ENCODE measurements at regions not wholly inside any gene's neighbourhood (a gene's known extent, or its start where the extent isn't known, plus 50 kb on each side); places are given as distances from the start of the nearest gene placed in this dataset.
"Not testable (repeated sequence)": the region's sequence is repeated elsewhere in the genome, so short reads cannot be mapped to it uniquely, and the experiment has no call there.

DNA sequence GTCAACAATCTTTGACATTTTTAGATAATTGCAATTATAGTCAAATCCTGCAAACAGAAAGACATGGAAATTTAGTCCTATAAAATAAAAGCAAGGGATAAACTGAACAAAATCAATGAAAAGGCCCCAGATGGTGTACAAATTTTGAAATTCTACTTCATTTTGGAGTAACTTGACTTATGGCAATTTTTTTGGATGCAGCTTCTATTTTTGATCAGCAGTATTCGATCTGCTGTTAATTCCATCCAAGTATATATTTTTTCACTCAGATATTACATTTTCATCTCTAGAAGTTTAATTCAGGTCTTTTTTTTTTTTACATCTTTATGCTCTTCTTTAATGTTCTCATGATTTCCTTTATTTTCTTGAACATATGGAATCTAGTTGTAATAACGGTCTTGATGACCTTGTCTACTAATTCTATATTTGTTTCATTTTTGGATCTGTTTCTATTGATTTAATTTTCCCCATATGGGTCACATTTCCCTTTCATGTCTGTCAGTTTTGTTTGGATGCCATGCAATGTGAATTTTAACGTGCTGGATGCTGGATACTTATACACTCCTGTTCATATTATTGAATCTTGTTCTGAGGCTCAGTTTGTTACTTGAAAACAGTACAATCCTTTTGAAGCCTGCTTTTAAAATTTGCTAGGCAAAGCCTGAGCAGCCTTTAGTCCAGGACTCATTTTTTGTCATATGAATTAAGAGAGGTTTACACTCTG, 164.3 kb upstream of the FAM3C start:
- no peak for DNase-seq

DNA sequence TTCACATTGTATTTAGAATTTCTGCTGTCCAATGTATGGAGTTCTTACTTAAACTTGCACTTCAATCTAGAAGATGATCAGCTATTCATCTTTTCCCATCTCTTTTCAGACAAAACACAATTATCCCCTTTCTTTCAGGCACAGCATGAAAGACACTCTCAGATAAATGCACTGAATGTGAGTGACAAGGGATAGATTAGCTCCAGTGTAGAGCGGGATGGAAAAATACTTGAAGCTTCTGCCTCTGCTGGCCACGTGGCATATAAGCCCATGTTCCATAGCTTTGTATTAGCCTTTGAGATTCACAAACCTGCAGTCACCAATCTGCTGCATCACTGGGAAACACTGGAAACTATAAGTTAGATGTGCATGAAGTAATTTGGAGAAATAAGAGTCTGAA, 162.2 kb upstream of the FAM3C start:
- DNase-seq = no peak

DNA sequence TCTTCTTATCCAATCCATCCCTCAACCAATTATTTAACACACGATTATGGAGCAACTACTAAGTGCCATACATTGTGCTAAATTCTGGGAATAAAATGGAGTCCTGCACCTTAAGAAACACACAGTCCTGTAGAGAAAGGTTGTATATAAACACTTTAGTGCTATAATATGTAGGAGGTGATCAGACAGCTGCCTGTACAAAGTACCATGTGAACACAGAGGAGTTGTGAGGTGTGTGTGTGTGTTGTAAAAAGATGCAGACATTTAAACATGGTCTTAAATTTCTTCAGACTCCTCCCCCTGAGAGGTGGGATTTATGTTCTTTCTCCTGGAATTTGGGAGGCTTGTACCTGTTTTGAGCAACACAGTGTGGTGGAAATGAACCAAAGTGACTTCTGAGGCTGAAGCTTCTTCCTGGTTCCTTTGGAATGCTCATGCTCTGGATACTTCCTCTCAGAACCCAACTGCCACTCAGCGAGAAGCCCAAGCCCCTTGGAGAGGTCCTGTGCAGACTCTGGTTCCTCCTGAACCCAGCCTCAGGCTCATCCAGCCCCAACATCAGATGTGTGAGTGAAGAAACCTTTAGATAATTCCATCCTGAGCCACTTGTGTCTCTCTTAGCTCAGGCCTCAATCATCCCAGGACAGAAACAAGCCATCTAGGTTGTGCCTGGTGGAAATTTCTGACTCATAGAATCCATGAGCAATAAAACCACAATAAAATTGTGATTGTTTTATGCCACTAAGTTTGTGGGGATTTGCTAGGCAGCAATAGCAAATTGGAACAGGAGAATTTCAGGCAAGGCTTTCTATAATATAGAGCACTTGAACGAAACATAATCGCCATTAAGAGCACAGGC, 161.2 kb upstream of the FAM3C start:
- no peak for DNase-seq

DNA sequence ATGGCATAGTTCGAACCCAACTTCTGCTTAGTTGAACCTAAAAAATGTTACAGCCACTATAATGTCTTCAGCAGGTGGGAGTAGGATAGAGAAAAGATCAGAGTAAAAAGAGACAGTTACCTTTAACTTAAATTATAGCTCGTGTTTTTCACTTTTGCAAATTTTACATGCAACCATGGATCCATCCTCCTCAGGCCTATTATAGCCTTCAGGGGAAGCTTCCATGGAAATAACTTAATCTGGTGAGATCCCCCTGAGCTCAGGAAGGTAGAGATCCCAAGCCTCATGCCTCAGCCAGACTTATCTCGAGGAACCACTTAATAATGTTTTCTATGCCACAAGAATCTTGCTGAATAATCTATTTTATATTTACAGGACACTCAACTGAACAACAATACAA, 159.4 kb upstream of the FAM3C start:
- no peak for DNase-seq

DNA sequence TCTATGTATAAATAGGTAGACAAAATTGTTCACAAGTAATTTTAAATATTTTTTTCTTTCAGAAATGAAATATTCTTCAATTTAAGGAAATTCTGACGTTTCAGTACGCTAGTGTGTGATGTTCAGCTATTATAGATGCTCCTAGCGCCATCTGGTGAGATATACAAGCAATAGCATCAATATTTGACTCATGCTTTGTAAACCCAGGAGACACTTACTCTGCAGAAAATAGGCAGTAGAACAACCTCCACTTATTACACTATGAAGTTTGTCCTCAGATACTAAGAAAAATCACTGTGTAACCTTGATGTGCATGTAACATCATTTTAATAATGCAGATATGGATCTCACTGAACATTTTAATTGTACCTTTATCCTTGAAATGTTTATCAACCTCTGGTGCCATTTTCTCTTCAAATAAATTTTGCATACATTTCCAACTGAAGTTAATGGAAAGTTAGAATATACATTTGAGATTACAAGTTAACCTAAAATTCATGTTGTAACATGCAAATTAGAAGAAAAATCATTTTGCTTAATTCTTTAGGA, 151.5 kb upstream of the FAM3C start:
- peak; percentile 80 for DNase-seq

DNA sequence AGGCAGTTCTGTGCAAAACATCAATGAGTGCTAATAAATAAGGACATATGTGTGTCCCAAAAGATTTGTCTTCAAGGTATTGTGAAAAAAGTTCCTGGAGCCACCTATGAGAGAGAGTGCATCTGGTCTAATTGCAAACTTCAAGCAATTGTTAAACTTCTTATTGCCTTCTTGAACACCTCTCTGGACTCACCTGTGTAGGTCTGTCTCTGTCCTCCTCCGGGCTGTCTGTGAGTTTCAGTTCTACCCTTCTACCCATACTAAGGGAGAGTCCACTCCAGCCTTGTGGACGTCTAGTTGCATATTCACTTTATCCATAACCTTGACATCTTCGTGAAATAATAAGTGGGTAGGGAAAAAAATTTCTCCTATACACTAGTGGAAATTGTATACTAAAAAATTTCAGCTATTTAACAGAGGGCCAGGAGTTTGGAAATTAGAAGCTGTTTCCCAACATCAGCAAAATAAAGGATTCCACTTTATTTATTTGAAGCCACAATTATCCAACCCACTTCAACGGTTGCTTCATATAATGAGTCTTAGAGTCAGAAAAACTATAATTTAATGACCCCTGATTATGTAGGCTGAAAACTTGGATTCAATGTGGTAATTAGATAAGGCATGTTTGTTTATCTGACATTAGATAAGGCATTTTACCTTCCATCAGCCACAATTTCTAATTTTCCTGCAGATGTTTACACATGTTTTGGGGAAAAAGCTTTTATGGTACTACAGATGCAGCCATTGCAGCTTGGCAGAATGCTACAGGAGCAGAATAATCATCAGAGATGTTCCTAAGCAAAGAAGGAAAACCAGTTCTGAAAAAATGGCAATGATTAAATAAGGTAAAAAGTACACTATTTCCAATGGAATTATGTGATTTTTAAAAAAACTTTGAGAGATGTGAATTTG, 150.8 kb upstream of the FAM3C start:
- DNase-seq = no peak

DNA sequence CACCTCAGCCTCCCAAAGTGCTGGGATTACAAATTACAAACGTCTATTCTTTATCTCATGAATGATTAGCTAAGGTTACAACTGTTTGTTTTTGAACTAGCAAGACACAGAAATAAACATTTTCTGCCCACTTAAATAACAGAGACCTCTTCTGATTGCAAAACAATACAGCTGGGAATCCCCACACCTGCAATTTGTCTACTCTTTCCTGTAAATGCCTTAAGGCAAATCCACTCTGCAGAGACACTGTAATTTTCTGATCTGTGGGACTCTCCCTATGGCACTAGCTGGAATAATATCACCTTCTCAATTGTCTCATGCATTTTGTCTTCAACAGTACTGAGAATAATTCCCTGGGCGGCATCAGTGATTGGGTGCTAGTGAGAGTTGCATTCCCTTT, 149.3 kb upstream of the FAM3C start:
- no peak for DNase-seq

DNA sequence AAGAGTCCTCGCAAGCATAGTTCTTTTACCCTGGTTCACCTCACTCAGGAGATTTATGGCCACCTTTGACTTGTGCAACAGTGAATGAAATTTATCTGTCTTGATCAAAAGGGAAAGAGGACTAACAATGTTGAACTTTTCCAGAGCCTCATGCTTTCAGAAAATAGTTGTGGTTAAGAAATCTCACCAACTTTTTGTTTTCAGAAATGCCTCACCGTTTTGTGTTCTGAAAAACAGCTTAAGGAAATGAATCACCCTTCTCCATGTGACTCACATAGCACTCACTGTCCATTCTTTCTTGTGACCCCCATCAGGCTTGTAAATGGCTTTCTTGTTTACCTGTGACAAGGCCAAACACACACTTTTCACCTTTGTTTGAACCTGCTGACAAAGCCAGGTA, 148.6 kb upstream of the FAM3C start:
- peak; percentile 92 for DNase-seq

DNA sequence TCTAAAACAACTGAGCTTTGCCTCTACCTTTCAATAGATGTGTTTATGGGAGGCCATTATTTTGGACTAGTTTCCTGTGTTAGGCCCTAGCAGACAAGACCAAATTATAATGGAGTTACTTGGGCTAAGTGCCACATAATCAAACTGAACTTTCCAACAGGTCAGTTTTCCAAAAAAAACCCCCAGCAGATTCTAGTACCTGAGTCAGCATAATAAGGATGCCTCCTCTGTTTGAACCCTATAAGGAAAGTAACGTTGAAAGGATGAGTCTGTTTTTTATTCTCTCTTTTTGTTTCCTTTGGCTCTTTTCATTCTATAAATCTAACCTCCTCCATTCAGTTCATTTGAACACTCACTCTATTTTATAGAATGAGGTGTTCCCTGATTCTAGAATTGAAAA, 148.1 kb upstream of the FAM3C start:
- no peak for DNase-seq

DNA sequence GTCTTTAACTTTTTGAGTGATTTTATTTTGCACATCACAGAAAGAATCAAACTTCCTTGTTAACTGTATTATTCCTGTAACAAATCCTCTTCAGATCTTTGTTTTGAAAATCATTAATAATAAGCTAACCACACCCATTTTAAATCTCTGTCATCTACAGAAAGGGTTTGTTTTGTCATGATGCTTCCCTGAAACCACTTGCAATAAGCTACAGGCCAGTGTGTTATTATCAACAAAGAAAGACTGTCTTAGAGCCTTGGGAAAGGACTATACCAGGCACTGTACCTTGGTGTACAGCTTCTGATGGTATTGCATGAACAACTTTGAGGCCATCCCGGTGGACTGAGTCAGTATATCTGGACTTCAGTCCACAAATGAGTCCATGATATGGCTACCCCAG, 145.3 kb upstream of the FAM3C start:
- no peak for DNase-seq

DNA sequence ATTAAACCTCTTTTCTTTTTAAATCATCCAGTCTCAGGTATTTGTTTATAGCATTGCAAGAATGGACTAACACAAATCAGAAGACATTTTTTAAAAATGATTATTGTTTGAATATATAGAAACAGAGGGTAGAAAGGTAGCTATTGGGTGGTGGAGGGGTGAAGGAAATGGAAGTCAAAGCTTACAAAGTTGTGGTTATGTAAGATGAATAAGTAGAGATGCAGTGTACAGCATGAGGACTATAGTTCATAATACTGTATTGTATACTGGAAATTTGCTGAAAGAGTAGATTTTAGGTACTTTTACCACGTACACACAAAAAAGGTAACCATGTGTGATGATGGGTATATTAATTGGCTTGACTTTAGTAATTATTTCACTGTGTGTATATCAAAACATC, 144.0 kb upstream of the FAM3C start:
- no peak for DNase-seq

DNA sequence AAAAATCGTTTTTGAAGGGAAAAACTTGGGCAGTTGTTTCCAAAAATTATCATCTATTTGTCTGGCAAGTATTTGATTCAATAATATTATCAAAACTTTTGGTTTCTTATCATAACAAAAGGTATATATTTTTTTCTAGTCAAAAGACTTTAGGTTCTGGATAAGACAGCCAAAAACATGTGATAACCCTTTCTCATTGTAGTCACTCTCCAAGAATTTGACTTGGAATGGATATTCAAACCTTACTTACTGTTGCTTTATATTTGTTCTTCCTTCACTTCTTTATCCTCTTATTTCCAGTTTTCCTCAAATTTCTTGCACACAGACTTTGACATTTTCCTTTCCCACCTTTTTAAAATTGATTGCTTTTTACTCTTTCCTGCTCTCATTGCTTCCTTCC, 140.9 kb upstream of the FAM3C start:
- DNase-seq = no peak

DNA sequence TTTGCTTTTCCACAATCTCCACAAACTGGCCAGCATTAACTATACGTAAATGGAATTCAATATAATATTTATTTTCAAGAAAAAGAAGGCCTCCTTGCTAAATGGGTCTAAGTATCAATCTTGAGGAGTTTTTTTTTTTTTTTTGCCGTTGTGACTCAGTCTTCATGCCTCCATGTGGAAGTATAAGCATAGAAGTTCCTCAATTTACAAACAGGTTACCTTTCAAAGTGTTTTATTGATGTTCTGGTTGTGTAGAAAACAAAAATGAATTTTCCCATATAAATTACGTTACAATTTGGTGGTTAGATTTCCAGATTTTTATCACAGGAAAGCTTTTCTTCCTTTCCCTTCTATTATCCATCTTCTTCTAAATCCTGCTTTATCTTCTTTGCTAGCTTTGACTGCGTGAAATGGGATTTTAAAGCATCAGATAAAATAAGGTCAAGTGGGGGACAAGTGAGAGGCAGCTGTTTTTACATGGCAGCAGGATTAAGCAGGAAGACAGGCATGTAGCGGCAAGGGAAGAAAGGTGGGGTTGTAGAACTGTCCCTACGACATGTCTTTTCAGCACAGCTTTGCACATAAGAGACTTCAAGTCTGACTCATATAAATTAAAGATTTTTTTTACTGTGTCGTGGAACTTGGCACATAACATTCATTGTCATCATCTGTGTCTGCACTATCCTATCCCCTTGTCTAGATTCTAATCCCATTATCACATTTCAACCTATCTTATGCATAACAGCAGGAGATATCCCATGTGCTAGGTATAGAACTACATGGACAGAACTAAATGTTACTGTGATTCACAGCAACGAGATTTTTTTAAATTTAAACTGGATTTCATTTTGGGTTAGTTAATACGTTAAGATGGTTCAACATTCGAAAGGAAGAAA, 135.3 kb upstream of the FAM3C start:
- DNase-seq = no peak

DNA sequence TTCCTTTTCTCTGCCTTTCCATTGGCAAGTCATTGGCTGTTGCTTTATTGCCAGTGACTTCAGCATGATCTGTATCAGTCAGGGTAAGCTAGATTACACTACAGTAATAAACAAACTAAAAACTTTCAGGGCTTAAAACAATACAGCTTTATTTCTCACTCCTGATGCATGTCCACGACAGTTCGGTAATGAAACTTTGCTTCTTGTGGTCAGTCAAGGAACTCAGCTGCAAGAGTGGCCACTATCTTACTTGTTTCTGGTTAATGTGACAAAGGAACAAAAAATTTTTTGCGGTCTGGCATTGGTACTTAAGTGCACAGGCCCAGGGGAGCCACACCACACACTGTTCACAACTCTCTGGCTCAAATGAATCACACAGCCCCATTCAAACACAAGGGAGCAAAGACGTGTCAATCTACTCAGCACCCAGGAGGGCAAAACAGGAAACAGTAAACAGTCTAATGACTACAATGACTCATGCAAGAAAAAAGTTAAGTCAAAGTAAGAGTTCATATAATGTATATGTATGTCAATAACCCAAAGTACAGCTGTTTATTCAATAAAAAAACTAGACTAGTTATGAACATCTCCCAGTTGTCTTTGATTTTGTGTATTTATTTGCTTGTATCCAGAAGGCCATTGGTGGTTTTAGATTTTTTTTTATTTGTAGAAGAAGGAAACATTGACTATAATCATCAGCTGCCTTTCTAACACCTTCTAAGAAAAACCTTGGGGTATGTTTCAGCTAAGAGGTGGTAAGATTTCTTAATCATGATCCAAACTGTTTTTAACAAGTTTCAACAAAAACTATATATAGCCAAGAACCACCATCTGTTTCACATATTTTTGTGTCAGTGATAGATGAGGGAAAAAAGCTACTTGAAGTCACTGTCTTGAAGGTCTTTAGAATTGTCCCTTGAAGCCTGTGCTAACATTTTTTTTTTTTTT, 134.4 kb upstream of the FAM3C start:
- peak; percentile 75 for DNase-seq

DNA sequence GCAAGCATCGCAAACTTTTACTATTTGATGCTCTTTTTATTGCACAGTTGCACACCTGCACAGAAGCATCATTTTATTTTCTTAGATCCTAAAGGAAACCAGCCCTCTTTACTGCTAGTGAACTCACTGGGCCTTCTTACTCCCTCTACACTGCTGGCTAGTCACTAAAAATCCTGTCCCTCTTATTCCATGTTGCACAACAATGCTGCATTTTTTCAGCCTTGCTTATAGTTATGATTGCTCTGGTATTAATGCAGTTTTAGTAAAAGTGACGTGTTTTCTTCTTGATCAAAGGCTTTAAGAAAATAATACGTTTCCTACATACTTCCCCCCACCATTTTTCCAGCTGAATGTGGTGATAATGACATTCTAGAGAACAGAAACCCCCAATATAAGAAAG, 132.9 kb upstream of the FAM3C start:
- DNase-seq = no peak

DNA sequence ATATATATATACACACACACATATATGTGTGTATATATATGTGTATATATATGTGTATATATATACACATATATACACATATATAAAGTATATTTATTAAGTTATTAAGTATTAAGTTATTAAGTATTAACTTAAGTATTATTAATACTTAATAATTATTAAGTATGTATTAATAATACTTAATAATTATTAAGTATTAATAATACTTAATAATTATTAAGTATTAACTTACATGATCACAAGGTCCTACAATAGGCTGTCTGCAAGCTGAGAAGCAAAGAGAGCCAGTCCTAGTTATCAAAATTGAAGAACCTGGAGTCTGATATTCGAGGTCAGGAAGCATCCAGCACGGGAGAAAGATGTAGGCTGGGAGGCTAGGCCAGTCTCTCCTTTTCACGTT, 130.1 kb upstream of the FAM3C start:
- not testable (repeated sequence) for DNase-seq

DNA sequence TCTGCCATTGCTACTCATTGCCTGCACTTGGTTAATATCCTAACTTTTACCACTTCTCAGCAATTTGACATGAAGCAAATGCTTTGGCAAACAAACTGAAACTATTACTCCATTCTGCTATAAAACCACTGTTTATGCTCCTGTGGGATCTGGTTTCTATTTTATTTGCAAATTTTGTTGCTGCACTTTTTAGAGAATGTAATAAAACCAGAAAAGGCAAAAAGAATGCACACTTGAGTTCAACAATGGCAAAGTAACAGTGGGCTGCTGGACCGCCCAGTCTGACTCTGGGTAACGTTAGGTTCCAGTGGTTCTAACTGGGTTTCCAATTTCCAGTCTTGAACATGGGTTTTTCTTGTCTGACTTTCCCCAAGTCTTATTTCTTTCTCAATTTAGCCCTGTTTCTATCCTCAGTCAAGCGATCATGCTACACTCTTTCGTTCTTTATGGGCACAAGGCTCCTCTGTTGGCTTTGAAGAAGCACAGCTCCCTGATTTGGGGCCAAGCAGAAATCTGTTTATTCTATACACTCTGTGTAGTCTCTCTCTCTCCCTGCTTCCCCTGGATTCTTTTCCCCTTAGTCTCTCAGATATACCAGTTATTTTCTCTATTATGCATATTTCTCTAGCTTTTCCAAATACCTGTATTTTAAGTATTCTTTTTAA, 129.2 kb upstream of the FAM3C start:
- DNase-seq = no peak

DNA sequence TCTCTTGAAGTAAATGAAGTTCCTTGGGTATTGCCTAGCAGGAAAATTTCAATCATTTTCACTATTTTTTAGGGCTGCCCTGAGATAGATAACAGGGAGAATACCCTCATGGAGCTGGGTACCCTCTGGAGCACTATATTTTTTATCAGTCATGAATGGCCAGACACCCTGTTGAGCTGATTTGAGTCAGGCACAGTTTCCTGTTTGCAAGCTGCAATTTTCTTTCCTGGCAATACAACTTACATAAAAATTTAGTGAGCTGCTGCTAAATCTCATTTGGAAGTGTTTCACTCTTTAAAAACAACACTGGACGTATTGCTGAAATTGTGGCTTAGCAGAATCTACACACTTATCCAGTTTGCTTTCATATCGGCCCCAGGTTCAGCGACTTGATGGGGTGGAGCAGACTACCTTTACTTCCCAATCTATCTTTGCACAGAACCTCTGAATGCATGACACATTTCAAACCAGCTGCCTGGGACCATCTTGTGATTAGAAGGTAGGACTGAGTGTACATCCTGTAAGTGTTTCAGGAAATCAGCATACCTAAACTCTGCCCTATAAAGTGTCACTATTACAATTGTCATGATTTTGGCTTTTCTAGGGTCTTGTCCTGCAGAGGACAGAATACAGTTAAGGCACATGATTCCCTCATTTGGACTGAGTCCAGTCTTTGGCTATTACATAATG, 125.7 kb upstream of the FAM3C start:
- no peak for DNase-seq

DNA sequence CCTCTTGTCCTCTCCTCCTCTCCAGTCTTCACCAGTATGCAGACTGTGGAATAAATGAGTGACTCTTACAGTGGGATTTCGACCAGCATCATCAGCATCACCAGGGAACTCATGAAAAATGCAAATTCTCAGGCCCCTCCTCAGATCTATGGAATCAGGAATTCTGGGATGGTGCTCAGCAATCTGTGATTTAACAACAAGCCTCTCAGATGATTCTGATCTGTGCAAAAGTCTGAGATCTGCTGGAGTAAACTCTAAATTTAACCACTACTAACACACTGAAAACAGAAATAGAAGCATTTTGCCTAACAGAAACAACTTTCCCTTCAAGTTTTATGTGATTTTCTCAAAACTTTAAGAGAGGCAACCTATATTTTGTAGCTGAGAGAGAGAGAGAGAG, 124.8 kb upstream of the FAM3C start:
- no peak for DNase-seq

Data from dermis blood vessel endothelial cell (primary cell).